Dendritic cell treated with granulocyte-macrophage colony-stimulating factor and Interleukin-4, amounts not matched to agents 40 ng/mL and 50 ng/mL, for 4 days (primary cell): ENCODE measurements at regions not wholly inside any gene's neighbourhood (a gene's known extent, or its start where the extent isn't known, plus 50 kb on each side); places are given as distances from the start of the nearest gene placed in this dataset.
"Not testable (repeated sequence)": the region's sequence is repeated elsewhere in the genome, so short reads cannot be mapped to it uniquely, and the experiment has no call there.

Experiments used
- H3K27ac Mint-ChIP-seq: one replicate; pipeline ENCODE4 v1.8.0; 2022; ENCODE audit warnings: mild to moderate bottlenecking, mixed read lengths
- H3K27me3 Mint-ChIP-seq: one replicate; pipeline ENCODE4 v1.8.0; 2022; ENCODE audit warnings: mild to moderate bottlenecking, mixed read lengths
- H3K36me3 Mint-ChIP-seq: one replicate; pipeline ENCODE4 v1.8.0; 2022; ENCODE audit warnings: low read depth, mixed read lengths
- H3K4me1 Mint-ChIP-seq: one replicate; pipeline ENCODE4 v1.8.0; 2022; ENCODE audit warnings: low read depth, mixed read lengths
- H3K4me3 Mint-ChIP-seq: one replicate; pipeline ENCODE4 v1.8.0; 2022; ENCODE audit warnings: mild to moderate bottlenecking, moderate library complexity, mixed read lengths
- H3K9me3 Mint-ChIP-seq: one replicate; pipeline ENCODE4 v1.8.0; 2022; ENCODE audit warnings: mixed read lengths
- intact Hi-C: fragments of 100-400 bp; cut with micrococcal nuclease; formaldehyde crosslinking; loops from one replicate; pipeline ENCODE4 v1.15.0; 2022

- intact Hi-C loops: no loop called here
- Mint-ChIP-seq H3K27ac (no peak overlapping the region), H3K4me3 (no peak overlapping the region), H3K36me3 (no peaks in the 10 kb centered on the region), H3K4me1 (no peaks in the 10 kb centered on the region), H3K9me3 (peaks cover 30% of the 10 kb centered on the region), H3K27me3 (no peaks in the 10 kb centered on the region)
Measured at GRCh38 chr18:78242254-78242643, 737.4 kb upstream of the SALL3 start.

DNA sequence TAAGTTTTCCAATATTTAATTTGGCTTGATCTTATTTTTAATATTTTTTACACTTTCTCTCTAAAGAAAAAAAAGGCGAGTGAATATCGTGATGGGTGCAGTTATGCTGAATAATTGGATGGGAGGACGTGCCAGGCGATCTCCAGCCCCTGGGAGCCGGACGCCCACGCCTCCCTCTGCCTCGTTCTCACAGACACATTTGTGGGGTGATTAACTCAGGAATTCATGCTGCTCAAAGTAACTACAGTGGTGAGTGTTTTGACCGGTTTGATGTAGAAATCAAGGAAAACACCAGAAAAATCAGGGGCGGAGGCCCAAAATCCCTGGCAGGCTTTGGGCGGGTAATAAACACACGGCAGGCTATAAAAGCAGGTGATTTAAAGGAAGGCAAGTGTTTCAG lies 736.8 kb upstream of the SALL3 start:
- intact Hi-C loops: no loop called here
- no peaks in the 10 kb centered on the region for H3K36me3 Mint-ChIP-seq
- H3K27me3 Mint-ChIP-seq: no peaks in the 10 kb centered on the region
- H3K27ac Mint-ChIP-seq: no peak overlapping the region
- no peaks in the 10 kb centered on the region for H3K4me1 Mint-ChIP-seq
- no peak overlapping the region for H3K4me3 Mint-ChIP-seq
- H3K9me3 Mint-ChIP-seq: peaks cover 27% of the 10 kb centered on the region

GRCh38 chr18:78244779-78245178 lies 734.8 kb upstream of the SALL3 start:
- no peaks in the 10 kb centered on the region for H3K27me3 Mint-ChIP-seq
- no peaks in the 10 kb centered on the region for H3K4me1 Mint-ChIP-seq
- H3K4me3 Mint-ChIP-seq: no peak overlapping the region
- intact Hi-C loops: no loop called here
- peaks cover 16% of the 10 kb centered on the region for H3K9me3 Mint-ChIP-seq
- no peak overlapping the region for H3K27ac Mint-ChIP-seq
- no peaks in the 10 kb centered on the region for H3K36me3 Mint-ChIP-seq

DNA sequence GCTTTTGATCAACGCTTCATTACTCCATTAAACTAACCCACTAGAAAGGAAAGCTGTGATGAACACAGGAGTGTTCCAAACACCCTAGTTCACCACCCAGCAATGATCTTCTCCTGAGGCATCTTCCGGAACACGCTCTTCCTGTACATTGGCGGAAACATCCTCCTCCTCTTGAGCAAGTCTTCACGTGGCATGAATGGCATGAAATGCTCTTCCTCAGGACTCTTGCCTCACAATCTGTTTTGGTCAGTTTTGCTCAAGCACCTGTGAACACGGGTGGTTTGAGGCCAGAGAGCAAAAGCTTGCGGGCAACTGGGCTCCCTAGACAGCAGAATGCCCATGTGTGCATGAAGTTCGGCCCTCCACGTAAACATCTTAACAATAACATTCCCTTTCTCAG lies 734.2 kb upstream of the SALL3 start:
- H3K27me3 Mint-ChIP-seq: no peaks in the 10 kb centered on the region
- H3K27ac Mint-ChIP-seq: no peak overlapping the region
- H3K4me1 Mint-ChIP-seq: no peaks in the 10 kb centered on the region
- intact Hi-C loops: no loop called here
- no peaks in the 10 kb centered on the region for H3K36me3 Mint-ChIP-seq
- peaks cover 16% of the 10 kb centered on the region for H3K9me3 Mint-ChIP-seq
- no peak overlapping the region for H3K4me3 Mint-ChIP-seq

- no peaks in the 10 kb centered on the region for H3K27me3 Mint-ChIP-seq
- H3K27ac Mint-ChIP-seq: no peak overlapping the region
- peaks cover 16% of the 10 kb centered on the region for H3K9me3 Mint-ChIP-seq
- no peaks in the 10 kb centered on the region for H3K4me1 Mint-ChIP-seq
- intact Hi-C loops: no loop called here
- no peak overlapping the region for H3K4me3 Mint-ChIP-seq
- no peaks in the 10 kb centered on the region for H3K36me3 Mint-ChIP-seq
Measured at GRCh38 chr18:78246050-78246449, 733.6 kb upstream of the SALL3 start.

DNA sequence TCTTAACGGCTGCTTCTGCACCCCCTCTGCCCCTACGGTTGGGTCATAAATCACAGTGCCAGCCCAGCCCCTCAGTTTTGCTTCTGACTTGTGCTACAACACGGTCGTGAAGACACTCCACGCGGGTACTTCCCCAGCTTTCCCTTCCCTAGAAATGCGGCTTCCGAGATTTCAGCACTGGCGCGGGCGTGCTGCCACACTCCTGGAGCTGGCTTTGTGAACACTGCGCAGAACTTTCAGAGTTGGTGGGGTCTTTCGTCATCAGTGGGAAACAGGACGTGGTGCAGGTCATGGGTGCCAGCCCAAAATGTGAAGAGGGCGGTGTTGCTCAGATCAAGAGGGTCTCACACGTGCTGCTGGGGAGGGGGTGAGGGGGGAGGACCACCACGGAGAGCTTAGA lies 733.0 kb upstream of the SALL3 start:
- Mint-ChIP-seq H3K4me1 (no peaks in the 10 kb centered on the region), H3K4me3 (no peak overlapping the region), H3K27me3 (no peaks in the 10 kb centered on the region), H3K36me3 (no peaks in the 10 kb centered on the region), H3K27ac (no peak overlapping the region), H3K9me3 (peaks cover 16% of the 10 kb centered on the region)
- intact Hi-C loops: no loop called here

- Mint-ChIP-seq H3K36me3 (no peaks in the 10 kb centered on the region), H3K4me3 (no peak overlapping the region), H3K9me3 (peaks cover 16% of the 10 kb centered on the region), H3K27me3 (no peaks in the 10 kb centered on the region), H3K4me1 (no peaks in the 10 kb centered on the region), H3K27ac (no peak overlapping the region)
- intact Hi-C loops: no loop called here
Measured at GRCh38 chr18:78247615-78248289, 731.9 kb upstream of the SALL3 start.

- Mint-ChIP-seq H3K36me3 (no peaks in the 10 kb centered on the region), H3K4me3 (no peak overlapping the region), H3K4me1 (no peaks in the 10 kb centered on the region), H3K27ac (no peak overlapping the region), H3K9me3 (no peaks in the 10 kb centered on the region), H3K27me3 (no peaks in the 10 kb centered on the region)
- intact Hi-C loops: no loop called here
Measured at GRCh38 chr18:78255013-78255412, 724.6 kb upstream of the SALL3 start.

- H3K4me1 Mint-ChIP-seq: no peaks in the 10 kb centered on the region
- no peaks in the 10 kb centered on the region for H3K27me3 Mint-ChIP-seq
- no peaks in the 10 kb centered on the region for H3K36me3 Mint-ChIP-seq
- H3K27ac Mint-ChIP-seq: no peak overlapping the region
- intact Hi-C loops: no loop called here
- H3K9me3 Mint-ChIP-seq: peaks cover 9% of the 10 kb centered on the region
- H3K4me3 Mint-ChIP-seq: no peak overlapping the region
Measured at GRCh38 chr18:78268226-78268988, 711.2 kb upstream of the SALL3 start.

DNA sequence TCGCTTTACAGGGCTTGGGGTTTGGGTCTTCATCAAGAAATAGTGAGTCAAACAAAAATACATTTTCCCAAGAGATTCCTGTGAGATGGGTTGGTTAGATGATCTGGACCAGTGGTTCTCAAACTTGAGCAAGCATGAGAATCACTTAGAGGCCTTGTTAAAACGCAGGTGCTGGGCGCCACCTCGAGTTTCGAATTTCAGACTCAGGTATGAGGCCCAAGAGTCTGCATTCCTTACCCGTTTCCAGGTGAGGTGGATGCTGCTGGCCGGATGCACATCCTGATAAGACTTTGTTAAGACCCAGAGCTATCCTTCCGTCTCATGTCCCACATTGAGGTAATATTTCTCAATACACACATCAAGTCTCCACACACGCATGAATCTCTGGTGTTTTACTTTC lies 707.8 kb upstream of the SALL3 start:
- H3K9me3 Mint-ChIP-seq: peaks cover 23% of the 10 kb centered on the region
- no peak overlapping the region for H3K4me3 Mint-ChIP-seq
- intact Hi-C loops: no loop called here
- H3K4me1 Mint-ChIP-seq: no peaks in the 10 kb centered on the region
- no peak overlapping the region for H3K27ac Mint-ChIP-seq
- no peaks in the 10 kb centered on the region for H3K27me3 Mint-ChIP-seq
- H3K36me3 Mint-ChIP-seq: no peaks in the 10 kb centered on the region

- Mint-ChIP-seq H3K9me3 (peaks cover 14% of the 10 kb centered on the region), H3K27ac (no peak overlapping the region), H3K36me3 (no peaks in the 10 kb centered on the region), H3K4me1 (no peaks in the 10 kb centered on the region), H3K27me3 (no peaks in the 10 kb centered on the region), H3K4me3 (no peak overlapping the region)
- intact Hi-C loops: no loop called here
Measured at GRCh38 chr18:78273876-78274275, 705.7 kb upstream of the SALL3 start.

DNA sequence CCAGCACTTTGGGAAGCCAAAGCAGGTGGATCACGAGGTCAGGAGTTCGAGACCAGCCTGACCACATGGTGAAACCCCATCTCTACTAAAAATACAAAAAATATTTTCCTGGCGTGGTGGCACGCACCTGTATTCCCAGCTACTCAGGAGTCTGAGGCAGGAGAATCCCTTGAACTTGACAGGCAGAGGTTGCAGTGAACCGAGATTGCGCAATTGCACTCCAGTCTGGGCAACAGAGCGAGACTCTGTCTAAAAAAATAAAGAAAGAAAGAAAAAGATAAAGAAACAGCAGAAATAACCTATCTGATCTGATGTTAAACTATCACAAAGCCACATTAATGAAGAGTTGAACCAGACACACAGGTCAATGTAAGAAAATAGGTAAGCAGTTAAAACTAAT lies 696.2 kb upstream of the SALL3 start:
- H3K27ac Mint-ChIP-seq, H3K4me3 Mint-ChIP-seq, H3K27me3 Mint-ChIP-seq, H3K4me1 Mint-ChIP-seq, H3K9me3 Mint-ChIP-seq, intact Hi-C loops, H3K36me3 Mint-ChIP-seq: not testable (repeated sequence)

DNA sequence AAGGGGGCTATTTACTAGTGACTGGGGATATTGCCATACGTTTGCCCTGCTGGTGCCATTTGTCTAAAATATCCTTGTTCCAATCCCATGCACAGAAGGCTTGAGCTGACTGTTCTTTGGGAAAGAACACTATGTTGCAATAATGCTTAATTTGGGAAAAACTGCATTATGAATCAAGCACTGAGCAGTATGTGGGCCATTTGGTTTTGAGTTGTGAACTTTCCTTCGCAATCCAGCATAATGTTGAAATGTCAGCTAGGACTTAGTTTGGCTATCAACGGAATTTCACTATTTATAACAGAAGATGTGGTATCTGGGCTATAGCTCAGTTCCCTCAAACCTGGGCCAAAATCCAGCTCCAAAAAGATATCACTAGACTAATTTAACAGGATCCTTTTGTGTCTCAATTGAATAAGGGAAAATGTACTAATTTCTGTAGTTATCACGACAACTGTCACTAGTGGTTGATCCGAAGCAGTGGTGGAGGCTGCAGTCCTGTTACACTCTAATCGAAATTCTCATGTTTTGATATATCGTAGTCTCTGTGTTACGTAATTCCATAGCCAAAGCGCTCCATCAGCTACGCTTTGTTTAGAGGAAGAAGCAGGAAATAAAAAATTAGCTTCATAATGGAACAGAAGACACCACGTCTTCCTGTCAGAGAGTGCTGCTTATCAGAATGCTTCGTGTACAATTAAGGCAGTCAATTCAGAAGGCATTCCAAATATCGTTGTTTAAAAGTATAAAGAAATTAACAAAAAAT lies 686.8 kb upstream of the SALL3 start:
- no peak overlapping the region for H3K4me3 Mint-ChIP-seq
- no peaks in the 10 kb centered on the region for H3K4me1 Mint-ChIP-seq
- no peaks in the 10 kb centered on the region for H3K27me3 Mint-ChIP-seq
- no peak overlapping the region for H3K27ac Mint-ChIP-seq
- H3K36me3 Mint-ChIP-seq: no peaks in the 10 kb centered on the region
- intact Hi-C loops: no loop called here
- H3K9me3 Mint-ChIP-seq: peaks cover 8% of the 10 kb centered on the region

GRCh38 chr18:78293540-78293939 lies 686.1 kb upstream of the SALL3 start:
- intact Hi-C loops: no loop called here
- H3K27me3 Mint-ChIP-seq: no peaks in the 10 kb centered on the region
- peaks cover 8% of the 10 kb centered on the region for H3K9me3 Mint-ChIP-seq
- H3K36me3 Mint-ChIP-seq: no peaks in the 10 kb centered on the region
- H3K4me1 Mint-ChIP-seq: no peaks in the 10 kb centered on the region
- H3K27ac Mint-ChIP-seq: no peak overlapping the region
- no peak overlapping the region for H3K4me3 Mint-ChIP-seq
